Endothelial cell of hepatic sinusoid (primary cell): ENCODE measurements at regions not wholly inside any gene's neighbourhood (a gene's known extent, or its start where the extent isn't known, plus 50 kb on each side); places are given as distances from the start of the nearest gene placed in this dataset.
"Not testable (repeated sequence)": the region's sequence is repeated elsewhere in the genome, so short reads cannot be mapped to it uniquely, and the experiment has no call there.

Source experiments
- in situ Hi-C: cut with HindIII; loops from 2 replicates; pipeline ENCODE4 v1.10.0; 2017; ENCODE audit warnings: low sequenced_read_pairs

DNA sequence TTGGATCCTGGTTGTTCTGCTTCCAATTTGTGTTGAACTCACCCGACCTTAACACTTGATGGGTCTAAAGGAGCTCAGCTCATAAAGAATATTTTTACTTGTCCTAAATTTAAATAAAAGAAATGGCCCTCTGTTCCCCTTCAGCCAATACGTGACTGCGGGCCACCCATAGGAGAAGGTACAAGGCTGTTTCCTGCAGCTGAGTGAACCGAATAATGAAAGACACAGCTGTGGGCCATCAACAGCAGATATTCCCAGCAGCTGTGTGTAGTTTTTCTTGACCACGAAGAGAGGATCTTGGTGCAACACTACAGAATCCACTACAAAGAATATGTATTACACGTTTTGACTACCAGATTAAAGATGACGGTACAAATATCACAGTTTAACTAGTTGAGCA, 1431.6 kb downstream of the CDH11 start:
- in situ Hi-C loops = no loop called here

DNA sequence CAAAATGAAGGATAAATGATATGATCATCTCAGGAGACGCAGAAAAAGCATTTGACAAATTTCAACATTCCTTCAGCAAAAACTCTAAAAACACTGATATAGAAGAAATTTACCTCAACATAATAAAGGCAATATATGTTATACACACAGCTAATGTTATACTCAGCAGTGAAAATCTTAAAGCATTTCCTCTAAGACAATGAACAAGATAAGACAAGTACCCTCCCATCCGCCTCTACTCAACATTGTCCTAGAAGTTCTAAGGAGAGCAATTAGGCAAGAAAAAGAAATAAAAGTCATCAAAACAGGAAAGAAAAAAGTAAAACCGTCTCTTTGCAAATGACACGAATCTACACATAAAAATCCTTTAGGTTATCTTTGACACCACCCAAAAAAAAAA, 1432.8 kb downstream of the CDH11 start:
- in situ Hi-C loops = no loop called here

DNA sequence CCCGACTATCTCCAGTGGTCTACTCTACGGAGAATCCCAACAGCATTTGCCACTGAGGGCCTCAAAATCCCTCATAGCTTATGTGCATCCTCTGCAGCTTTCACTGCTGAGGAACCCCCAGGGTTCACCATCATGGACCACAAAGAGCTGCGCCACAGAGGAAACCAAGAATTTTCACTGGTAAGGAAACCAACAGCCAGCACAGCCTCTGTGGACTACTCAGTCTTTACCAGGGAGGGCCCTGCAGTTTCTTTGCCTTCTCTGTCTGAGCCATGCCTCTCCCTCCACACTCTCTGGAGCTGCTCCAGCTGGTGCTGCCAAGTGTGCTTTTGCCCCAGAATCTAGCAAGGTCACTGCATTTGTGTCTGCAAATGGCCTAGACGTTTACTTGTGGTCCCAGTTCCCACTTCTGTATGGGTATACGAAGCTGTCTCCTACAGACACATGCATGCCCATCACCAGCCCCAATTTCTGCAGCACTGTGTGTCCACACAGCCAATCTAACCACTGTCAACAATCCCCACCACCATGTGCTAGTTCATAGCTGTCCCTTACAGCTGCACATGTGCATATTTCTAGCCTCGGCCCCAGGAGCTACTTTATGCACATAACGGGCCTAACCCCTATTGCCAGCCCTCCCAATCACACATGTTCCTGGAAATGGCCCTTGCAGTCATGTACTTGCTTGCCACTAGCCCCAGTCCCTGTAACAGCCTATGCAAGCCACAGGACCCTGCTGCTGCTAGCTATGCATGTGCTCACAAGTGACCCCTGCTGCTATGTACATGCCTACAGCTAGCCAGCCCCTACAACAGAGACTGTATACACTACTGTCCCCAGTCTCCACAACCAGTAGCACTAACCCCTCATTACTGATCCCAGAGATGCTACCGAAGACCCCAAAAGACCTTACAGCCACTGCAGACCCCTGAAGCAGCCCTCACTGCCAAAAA, 1437.4 kb downstream of the CDH11 start:
- in situ Hi-C loops = no loop called here

GRCh38 chr16:63682844-63683243, 1439.0 kb downstream of the CDH11 start:
- in situ Hi-C loops = no loop called here

- in situ Hi-C loops = no loop called here
Measured at GRCh38 chr16:63672493-63672892, 1449.4 kb downstream of the CDH11 start.

- in situ Hi-C loops = no loop called here
Measured at GRCh38 chr16:63663155-63663554, 1458.7 kb downstream of the CDH11 start.

DNA sequence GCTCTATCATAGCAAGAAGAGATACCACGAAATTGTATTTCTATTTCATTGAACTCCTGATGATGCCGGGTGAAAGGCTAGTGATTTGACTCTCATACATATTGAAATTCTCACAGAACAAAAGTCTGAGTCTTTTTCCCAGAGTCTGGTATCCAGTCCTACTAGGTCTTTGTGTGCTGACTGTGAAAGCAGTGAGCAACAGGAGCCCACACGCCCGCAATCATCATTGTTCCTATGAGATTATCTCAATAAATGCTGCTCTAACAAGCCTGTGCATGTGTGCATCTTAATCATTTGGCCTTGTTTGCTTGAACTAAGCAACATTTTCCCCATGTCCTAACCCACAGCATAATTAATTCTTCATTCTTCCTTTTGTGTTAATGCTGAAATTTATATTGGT, 1466.0 kb downstream of the CDH11 start:
- in situ Hi-C loops = no loop called here

DNA sequence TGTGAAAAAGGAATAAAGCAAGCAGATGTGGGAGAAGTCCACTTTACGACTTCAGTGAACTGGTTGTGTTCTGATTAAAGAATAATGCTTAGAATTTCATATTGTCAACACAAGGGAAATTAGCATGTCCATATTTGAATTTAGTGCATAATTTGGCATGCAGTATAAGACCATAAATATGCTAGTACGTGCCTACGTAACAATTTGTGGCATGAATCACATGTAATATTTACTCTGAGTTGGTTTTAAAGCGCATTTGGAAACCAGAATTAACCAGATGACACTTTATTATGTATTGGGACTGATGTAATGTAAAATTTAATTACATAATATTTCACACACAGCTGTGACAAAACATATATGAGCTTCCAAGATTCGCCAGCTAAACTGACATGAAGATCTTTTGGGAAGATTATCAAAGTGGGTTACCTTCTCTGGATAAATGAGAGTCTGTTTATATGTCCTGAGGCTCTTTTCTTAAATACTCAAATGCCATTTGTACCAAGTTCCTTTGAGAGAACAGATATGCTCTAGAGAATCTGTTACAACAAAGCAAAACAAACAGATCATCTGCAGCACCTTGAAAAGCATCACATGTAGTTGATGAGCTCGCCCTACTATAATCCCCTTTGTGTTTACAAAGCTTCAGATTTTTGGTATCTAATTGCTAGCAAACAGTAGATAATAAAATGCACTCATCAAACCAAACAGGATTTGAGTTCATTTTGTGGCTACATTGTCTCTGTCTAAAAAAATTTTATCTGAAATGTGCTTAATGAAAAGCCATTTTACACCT, 1468.6 kb downstream of the CDH11 start:
- in situ Hi-C loops = no loop called here

GRCh38 chr16:63652091-63652490, 1469.8 kb downstream of the CDH11 start:
- in situ Hi-C loops = no loop called here

DNA sequence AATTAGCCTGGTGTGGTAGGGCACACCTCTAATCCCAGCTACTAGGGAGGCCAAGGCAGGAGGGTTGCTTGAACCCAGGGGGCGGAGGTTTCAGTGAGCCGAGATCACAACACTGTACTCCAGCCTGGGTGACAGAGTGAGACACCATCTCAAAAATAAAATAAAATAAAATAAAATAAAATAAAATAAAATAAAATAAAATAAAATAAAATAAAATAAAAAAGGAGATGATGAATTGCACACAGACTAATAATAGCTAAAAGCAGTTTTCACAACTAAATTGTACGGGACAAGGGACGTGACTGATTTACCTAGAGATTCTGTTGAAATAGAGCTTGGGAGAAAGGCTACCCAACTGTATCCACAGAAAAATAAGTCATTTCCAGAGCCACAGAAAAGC, 1471.3 kb downstream of the CDH11 start:
- in situ Hi-C loops = no loop called here

GRCh38 chr16:63633706-63634445, 1488.0 kb downstream of the CDH11 start:
- in situ Hi-C loops = not testable (repeated sequence)

GRCh38 chr16:63629272-63629671, 1492.6 kb downstream of the CDH11 start:
- in situ Hi-C loops = no loop called here

GRCh38 chr16:63628812-63629211, 1493.1 kb downstream of the CDH11 start:
- in situ Hi-C loops = no loop called here

GRCh38 chr16:63625126-63625525, 1496.7 kb downstream of the CDH11 start:
- in situ Hi-C loops = no loop called here

DNA sequence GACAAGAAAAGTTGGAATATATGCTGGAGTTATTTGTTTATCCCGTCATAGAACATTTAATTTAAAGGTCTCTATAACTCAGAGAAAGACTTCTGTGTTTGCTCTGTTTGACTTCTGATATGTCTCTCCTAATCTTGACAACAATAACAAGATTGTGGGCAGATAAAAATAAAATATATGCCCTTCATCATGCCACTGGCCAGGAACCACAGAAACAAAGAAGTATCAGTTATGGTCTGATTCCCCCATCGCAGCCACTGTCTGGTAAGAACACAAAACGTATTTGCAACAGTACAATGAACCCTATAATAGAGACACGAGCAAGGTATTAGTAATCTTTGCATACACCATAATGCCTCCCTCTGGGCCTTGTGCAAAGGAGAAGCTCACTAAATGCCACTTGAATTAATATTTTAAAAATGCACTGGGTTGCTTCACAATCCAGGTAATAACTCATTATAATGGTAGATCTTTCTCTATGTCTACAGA, 1498.3 kb downstream of the CDH11 start:
- in situ Hi-C loops = no loop called here

GRCh38 chr16:63618896-63619485, 1502.9 kb downstream of the CDH11 start:
- in situ Hi-C loops = no loop called here

GRCh38 chr16:63617990-63618763, 1503.7 kb downstream of the CDH11 start:
- in situ Hi-C loops = no loop called here

- in situ Hi-C loops = no loop called here
Measured at GRCh38 chr16:63617047-63617989, 1504.5 kb downstream of the CDH11 start.

DNA sequence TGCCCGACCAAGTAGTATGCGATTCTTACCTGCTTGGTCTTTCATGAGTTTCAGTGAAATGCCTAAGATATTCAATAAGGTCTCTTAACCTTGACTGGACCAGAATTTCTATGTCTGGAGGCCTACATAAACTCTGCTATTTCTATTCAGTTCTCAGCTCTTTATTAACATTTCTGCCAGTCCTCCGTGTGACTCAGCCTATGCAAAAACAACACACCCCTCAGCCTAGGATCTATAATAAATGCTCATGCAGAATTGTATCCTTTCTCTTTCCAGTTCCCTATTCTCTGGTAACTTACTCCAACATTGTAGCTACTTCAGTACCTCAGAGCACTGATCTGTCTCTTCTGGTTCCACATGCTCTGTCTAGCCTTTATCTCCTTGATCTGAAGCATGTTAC, 1507.4 kb downstream of the CDH11 start:
- in situ Hi-C loops = no loop called here
